Suprapubic skin (tissue), 4 donors: ENCODE measurements at regions not wholly inside any gene's neighbourhood (a gene's known extent, or its start where the extent isn't known, plus 50 kb on each side); places are given as distances from the start of the nearest gene placed in this dataset.

ENCODE experiments used
- EP300 ChIP-seq: sonication (generic); formaldehyde crosslinking; IDR thresholded peaks from one replicate; pipeline ENCODE4 v1.6.1; 2017; ENCODE audit warnings: antibody characterized with exemption
- POLR2A ChIP-seq, 2 donors: fragments of 450-650 bp; IDR thresholded peaks; one replicate each; pipeline ENCODE4 v1.6.1; 2017; ENCODE audit warnings: antibody characterized with exemption in 2 of 2, mild to moderate bottlenecking in 2 of 2, moderate library complexity in 2 of 2
- POLR2AphosphoS5 ChIP-seq, 3 donors: sonication (generic); formaldehyde crosslinking; IDR thresholded peaks; one replicate each; pipeline ENCODE4 v1.6.1; 2017; ENCODE audit warnings: antibody characterized with exemption in 3 of 3
- TF ChIP-seq, protein P1 (sequence below), 2 donors: fragments of 200-600 bp in 1 of 2; fragments of 450-650 bp in 1 of 2; sonication (generic) in 1 of 2; IDR thresholded peaks; one replicate each; pipeline ENCODE4 v1.5.1; 2016 to 2019; ENCODE audit warnings: antibody characterized with exemption in 2 of 2, mild to moderate bottlenecking in 1 of 2, moderate library complexity in 1 of 2

GRCh38 chr17:53390575-53390974 lies 432.2 kb upstream of the KIF2B start:
- TF ChIP-seq, protein P1, sequence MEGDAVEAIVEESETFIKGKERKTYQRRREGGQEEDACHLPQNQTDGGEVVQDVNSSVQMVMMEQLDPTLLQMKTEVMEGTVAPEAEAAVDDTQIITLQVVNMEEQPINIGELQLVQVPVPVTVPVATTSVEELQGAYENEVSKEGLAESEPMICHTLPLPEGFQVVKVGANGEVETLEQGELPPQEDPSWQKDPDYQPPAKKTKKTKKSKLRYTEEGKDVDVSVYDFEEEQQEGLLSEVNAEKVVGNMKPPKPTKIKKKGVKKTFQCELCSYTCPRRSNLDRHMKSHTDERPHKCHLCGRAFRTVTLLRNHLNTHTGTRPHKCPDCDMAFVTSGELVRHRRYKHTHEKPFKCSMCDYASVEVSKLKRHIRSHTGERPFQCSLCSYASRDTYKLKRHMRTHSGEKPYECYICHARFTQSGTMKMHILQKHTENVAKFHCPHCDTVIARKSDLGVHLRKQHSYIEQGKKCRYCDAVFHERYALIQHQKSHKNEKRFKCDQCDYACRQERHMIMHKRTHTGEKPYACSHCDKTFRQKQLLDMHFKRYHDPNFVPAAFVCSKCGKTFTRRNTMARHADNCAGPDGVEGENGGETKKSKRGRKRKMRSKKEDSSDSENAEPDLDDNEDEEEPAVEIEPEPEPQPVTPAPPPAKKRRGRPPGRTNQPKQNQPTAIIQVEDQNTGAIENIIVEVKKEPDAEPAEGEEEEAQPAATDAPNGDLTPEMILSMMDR (IDR thresholded peaks at IDR 0.05) = no peak
- TF ChIP-seq POLR2A (IDR thresholded peaks at IDR 0.05) (no peak), EP300 (no peak), POLR2AphosphoS5 (IDR thresholded peaks at IDR 0.05) (no peak)
